B cell (primary cell): ENCODE measurements at regions not wholly inside any gene's neighbourhood (a gene's known extent, or its start where the extent isn't known, plus 50 kb on each side); places are given as distances from the start of the nearest gene placed in this dataset.

ENCODE experiments used
- ATAC-seq: fragments of 200-7000 bp; cut with Tn5 transposase; one replicate; pipeline ENCODE4 v1.10.0; 2021; ENCODE audit warnings: low read depth, mild to moderate bottlenecking, moderate number of reproducible peaks, moderate library complexity
- CTCF ChIA-PET: fragments of 350-600 bp; sonication (Branson Sonifier 250); formaldehyde crosslinking; loops from one replicate; lab custom pipeline; 2021; ENCODE audit warnings: antibody characterized with exemption, inconsistent platforms; lab: Charles Lee
- POLR2A ChIA-PET: fragments of 350-600 bp; sonication (Branson Sonifier 250); formaldehyde crosslinking; loops from one replicate; lab custom pipeline; 2021; ENCODE audit warnings: antibody characterized with exemption; lab: Charles Lee
- DNase-seq: peaks from one replicate; pipeline ENCODE4 v3.0.0; 2013
- H2AFZ ChIP-seq: 2 replicates; pipeline ENCODE4 v1.6.1; 2012; ENCODE audit warnings: mild to moderate bottlenecking, low read depth, low read length; ENCODE audit not compliant: insufficient read depth, poor library complexity, severe bottlenecking
- H3K27ac ChIP-seq, 2 donors: 1 replicate in 1 of 2; 2 replicates in 1 of 2; pipeline ENCODE4 v1.5.1; 2012 to 2013; ENCODE audit warnings: low read length in 2 of 2, mild to moderate bottlenecking in 2 of 2, moderate library complexity in 1 of 2
- H3K27me3 ChIP-seq, 4 experiments: fragments of 200-600 bp in 1 of 4; sonication (generic) in 1 of 4; replicated peaks in 1 of 4; 1 replicate in 2 of 4; 2 replicates in 2 of 4; pipeline versions ENCODE4 v1.6.1 to v1.7.0; 2013 to 2016; ENCODE audit warnings: low read length in 3 of 4, mild to moderate bottlenecking in 2 of 4, mixed read lengths in 1 of 4, moderate library complexity in 1 of 4; ENCODE audit not compliant: insufficient read depth in 4 of 4, control insufficient read depth in 3 of 4; ENCODE audit errors: control extremely low read depth in 1 of 4
- H3K36me3 ChIP-seq, 2 experiments: replicated peaks in 1 of 2; 1 replicate in 1 of 2; 2 replicates in 1 of 2; pipeline versions ENCODE4 v1.6.1 to v1.7.1; 2013; ENCODE audit warnings: low read length in 1 of 2; ENCODE audit not compliant: insufficient read depth in 2 of 2, control insufficient read depth in 1 of 2; ENCODE audit errors: control extremely low read depth in 1 of 2, extremely low read depth in 1 of 2
- H3K4me1 ChIP-seq, 2 donors: fragments of 200-600 bp in 1 of 2; sonication (generic) in 1 of 2; 1 replicate in 1 of 2; 2 replicates in 1 of 2; pipeline versions ENCODE4 v1.5.1 to v1.6.1; 2013 to 2017; ENCODE audit warnings: low read length in 2 of 2; ENCODE audit not compliant: control insufficient read depth in 2 of 2, insufficient read depth in 2 of 2
- H3K4me2 ChIP-seq: replicated peaks from 2 replicates; pipeline ENCODE3; 2012; ENCODE audit warnings: mild to moderate bottlenecking, low read depth, low read length; ENCODE audit not compliant: poor library complexity, severe bottlenecking
- H3K4me3 ChIP-seq, 5 experiments: fragments of 200-600 bp in 1 of 5; sonication (generic) in 1 of 5; 1 replicate in 3 of 5; 2 replicates in 2 of 5; pipeline versions ENCODE4 v1.5.1 to v1.7.0; 2011 to 2016; ENCODE audit warnings: low read length in 4 of 5, mild to moderate bottlenecking in 4 of 5, low read depth in 2 of 5, control low read depth in 1 of 5, moderate library complexity in 1 of 5; ENCODE audit not compliant: insufficient read depth in 1 of 5; ENCODE audit errors: control extremely low read depth in 1 of 5, extremely low read depth in 1 of 5
- H3K79me2 ChIP-seq: fragments of 200-600 bp; sonication (generic); one replicate; pipeline ENCODE4 v1.6.0; 2016; ENCODE audit warnings: low read length; ENCODE audit not compliant: control insufficient read depth, insufficient read depth
- H3K9ac ChIP-seq: fragments of 200-600 bp; sonication (generic); 2 replicates; pipeline ENCODE4 v1.6.1; 2017; ENCODE audit warnings: mild to moderate bottlenecking, low read length, moderate library complexity
- H3K9me3 ChIP-seq, 3 donors: one replicate each; pipeline versions ENCODE4 v1.6.1 to v1.7.1; 2013; ENCODE audit warnings: low read length in 2 of 3; ENCODE audit not compliant: control insufficient read depth in 2 of 3, insufficient read depth in 1 of 3; ENCODE audit errors: control extremely low read depth in 1 of 3
- H4K20me1 ChIP-seq: 2 replicates; pipeline ENCODE4 v1.6.0; 2012; ENCODE audit warnings: mild to moderate bottlenecking, low read length; ENCODE audit not compliant: insufficient read depth, control insufficient read depth, poor library complexity, severe bottlenecking
- H3K27ac Mint-ChIP-seq: one replicate; pipeline ENCODE4 v1.8.0; 2021; ENCODE audit warnings: mixed read lengths
- H3K27me3 Mint-ChIP-seq: one replicate; pipeline ENCODE4 v1.8.0; 2021; ENCODE audit warnings: mixed read lengths
- H3K4me1 Mint-ChIP-seq: one replicate; pipeline ENCODE4 v1.8.0; 2021; ENCODE audit warnings: mixed read lengths
- H3K4me3 Mint-ChIP-seq: one replicate; pipeline ENCODE4 v1.8.0; 2021; ENCODE audit warnings: mixed read lengths
- H3K9me3 Mint-ChIP-seq: one replicate; pipeline ENCODE4 v1.8.0; 2022; ENCODE audit warnings: mixed read lengths; ENCODE audit not compliant: insufficient read depth
- CTCF ChIP-seq: fragments of 200-600 bp; IDR thresholded peaks from one replicate; pipeline ENCODE4 v1.8.0; 2022; ENCODE audit warnings: antibody characterized with exemption, mild to moderate bottlenecking
- EZH2 ChIP-seq: IDR thresholded peaks from 2 replicates; pipeline ENCODE4 v1.6.1; 2012; ENCODE audit warnings: borderline replicate concordance, low read depth, mild to moderate bottlenecking, moderate library complexity, low read length; ENCODE audit not compliant: insufficient read depth, poor library complexity, severe bottlenecking
- WGBS: methylation state at CpG from one replicate; pipeline ENCODE4 v1.1.5; 2013; ENCODE audit warnings: missing lambda C conversion rate; ENCODE audit not compliant: insufficient coverage; 5-methylcytosine and 5-hydroxymethylcytosine counted together
- intact Hi-C: fragments of 100-400 bp; cut with micrococcal nuclease; formaldehyde crosslinking; loops from one replicate; pipeline ENCODE4 v1.10.0; 2022

GRCh38 chr3:104297617-104298016 lies 1069.1 kb upstream of the ALCAM start:
- no peak overlapping the region for H3K27ac ChIP-seq
- no peaks in the 10 kb centered on the region for H3K36me3 ChIP-seq
- DNase-seq = no peak
- H3K9me3 Mint-ChIP-seq = no peaks in the 10 kb centered on the region
- peaks cover 6% of the 10 kb centered on the region for H3K4me1 Mint-ChIP-seq
- H3K27me3 ChIP-seq = no peaks in the 10 kb centered on the region
- TF ChIP-seq CTCF = no peak
- no peak for TF ChIP-seq EZH2
- H2AFZ ChIP-seq = no peak overlapping the region
- no peaks in the 10 kb centered on the region for H3K4me1 ChIP-seq
- no peaks in the 10 kb centered on the region for H3K9me3 ChIP-seq
- H3K27me3 Mint-ChIP-seq = no peaks in the 10 kb centered on the region
- H4K20me1 ChIP-seq = no peaks in the 10 kb centered on the region
- H3K27ac Mint-ChIP-seq = no peak overlapping the region
- H3K9ac ChIP-seq = no peak overlapping the region
- no peak overlapping the region for H3K4me2 ChIP-seq
- no peak overlapping the region for H3K4me3 Mint-ChIP-seq
- no CpG with 5 or more reads among the region's 1 CpG for WGBS
- CTCF ChIA-PET = no interaction called here
- no peak for ATAC-seq
- H3K79me2 ChIP-seq = no peaks in the 10 kb centered on the region
- intact Hi-C loops = no loop called here
- POLR2A ChIA-PET = no interaction called here
- no peak overlapping the region for H3K4me3 ChIP-seq

GRCh38 chr3:104298662-104299061 lies 1068.0 kb upstream of the ALCAM start:
- H2AFZ ChIP-seq = no peak overlapping the region
- POLR2A ChIA-PET = no interaction called here
- H4K20me1 ChIP-seq = no peaks in the 10 kb centered on the region
- Mint-ChIP-seq H3K9me3 (no peaks in the 10 kb centered on the region), H3K4me3 (no peak overlapping the region), H3K27ac (no peak overlapping the region), H3K27me3 (no peaks in the 10 kb centered on the region), H3K4me1 (peaks cover 6% of the 10 kb centered on the region)
- H3K79me2 ChIP-seq = no peaks in the 10 kb centered on the region
- no peaks in the 10 kb centered on the region for H3K27me3 ChIP-seq
- H3K9ac ChIP-seq = no peak overlapping the region
- WGBS = no CpG with 5 or more reads among the region's 2 CpGs
- no peaks in the 10 kb centered on the region for H3K9me3 ChIP-seq
- no peak for TF ChIP-seq CTCF
- no peak for TF ChIP-seq EZH2
- CTCF ChIA-PET = no interaction called here
- no peak overlapping the region for H3K4me2 ChIP-seq
- H3K4me3 ChIP-seq = no peak overlapping the region
- no peak overlapping the region for H3K27ac ChIP-seq
- H3K4me1 ChIP-seq = no peaks in the 10 kb centered on the region
- DNase-seq (no peak), ATAC-seq (no peak)
- intact Hi-C loops = no loop called here
- H3K36me3 ChIP-seq = no peaks in the 10 kb centered on the region
